Stimulated activated CD4-positive, alpha-beta T cell treated with anti-CD3 and anti-CD28 coated beads, Interleukin-12 subunit alpha, Interleukin-12 subunit beta, amount 100 ng/mL, for 48 hours (primary cell): ENCODE measurements at regions not wholly inside any gene's neighbourhood (a gene's known extent, or its start where the extent isn't known, plus 50 kb on each side); places are given as distances from the start of the nearest gene placed in this dataset.
"Not testable (repeated sequence)": the region's sequence is repeated elsewhere in the genome, so short reads cannot be mapped to it uniquely, and the experiment has no call there.

Experiments used
- DNase-seq, 3 donors: peaks; one replicate each; pipeline ENCODE4 v3.0.0-alpha.2; 2020; ENCODE audit warnings: low read depth in 2 of 3, low spot score in 1 of 3

GRCh38 chr6:133047065-133047665 lies 194.0 kb upstream of the EYA4 start:
- DNase-seq = no peak

GRCh38 chr6:133047706-133048105 lies 193.5 kb upstream of the EYA4 start:
- no peak for DNase-seq

GRCh38 chr6:133051240-133051639 lies 189.9 kb upstream of the EYA4 start:
- no peak for DNase-seq

- DNase-seq = no peak
Measured at GRCh38 chr6:133052465-133052864, 188.7 kb upstream of the EYA4 start.

- no peak for DNase-seq
Measured at GRCh38 chr6:133055441-133055966, 185.7 kb upstream of the EYA4 start.

GRCh38 chr6:133057352-133057751 lies 183.8 kb upstream of the EYA4 start:
- no peak for DNase-seq

- DNase-seq = no peak
Measured at GRCh38 chr6:133062077-133062476, 179.1 kb upstream of the EYA4 start.

GRCh38 chr6:133062696-133063306 lies 178.4 kb upstream of the EYA4 start:
- no peak for DNase-seq

- no peak for DNase-seq
Measured at GRCh38 chr6:133067960-133068359, 173.2 kb upstream of the EYA4 start.

- no peak for DNase-seq
Measured at GRCh38 chr6:133070410-133071043, 170.6 kb upstream of the EYA4 start.

- DNase-seq = no peak
Measured at GRCh38 chr6:133079901-133080300, 161.3 kb upstream of the EYA4 start.

- no peak for DNase-seq
Measured at GRCh38 chr6:133083248-133083967, 157.7 kb upstream of the EYA4 start.

- no peak for DNase-seq
Measured at GRCh38 chr6:133085471-133085870, 155.7 kb upstream of the EYA4 start.

- DNase-seq = no peak
Measured at GRCh38 chr6:133085896-133086295, 155.3 kb upstream of the EYA4 start.

- no peak for DNase-seq
Measured at GRCh38 chr6:133088931-133089695, 152.0 kb upstream of the EYA4 start.

- no peak for DNase-seq
Measured at GRCh38 chr6:133092199-133092598, 149.0 kb upstream of the EYA4 start.

GRCh38 chr6:133092771-133093170 lies 148.4 kb upstream of the EYA4 start:
- no peak for DNase-seq

- DNase-seq = not testable (repeated sequence)
Measured at GRCh38 chr6:133093211-133093610, 147.9 kb upstream of the EYA4 start.

GRCh38 chr6:133093956-133094355 lies 147.2 kb upstream of the EYA4 start:
- no peak for DNase-seq

GRCh38 chr6:133097208-133097607 lies 143.9 kb upstream of the EYA4 start:
- DNase-seq = no peak

- DNase-seq = no peak
Measured at GRCh38 chr6:133099573-133099972, 141.6 kb upstream of the EYA4 start.
